ENCODE measurements at regions not wholly inside any gene's neighbourhood (a gene's known extent, or its start where the extent isn't known, plus 50 kb on each side); places are given as distances from the start of the nearest gene placed in this dataset.
A peak's percentile ranks its signal among the peaks of the same experiment; 100 is the strongest.
"Not testable (repeated sequence)": the region's sequence is repeated elsewhere in the genome, so short reads cannot be mapped to it uniquely, and the experiment has no call there.

- no peak for DNase-seq
Observed at GRCh38 chr20:48141660-48142515, 356.6 kb upstream of the SULF2 start.

- no peak for DNase-seq
Observed at GRCh38 chr20:48139262-48140041, 354.2 kb upstream of the SULF2 start.

GRCh38 chr20:48132834-48133233, 347.6 kb upstream of the SULF2 start:
- DNase-seq, result no peak

- no peak for DNase-seq
Observed at GRCh38 chr20:48131581-48131980, 346.3 kb upstream of the SULF2 start.

DNA sequence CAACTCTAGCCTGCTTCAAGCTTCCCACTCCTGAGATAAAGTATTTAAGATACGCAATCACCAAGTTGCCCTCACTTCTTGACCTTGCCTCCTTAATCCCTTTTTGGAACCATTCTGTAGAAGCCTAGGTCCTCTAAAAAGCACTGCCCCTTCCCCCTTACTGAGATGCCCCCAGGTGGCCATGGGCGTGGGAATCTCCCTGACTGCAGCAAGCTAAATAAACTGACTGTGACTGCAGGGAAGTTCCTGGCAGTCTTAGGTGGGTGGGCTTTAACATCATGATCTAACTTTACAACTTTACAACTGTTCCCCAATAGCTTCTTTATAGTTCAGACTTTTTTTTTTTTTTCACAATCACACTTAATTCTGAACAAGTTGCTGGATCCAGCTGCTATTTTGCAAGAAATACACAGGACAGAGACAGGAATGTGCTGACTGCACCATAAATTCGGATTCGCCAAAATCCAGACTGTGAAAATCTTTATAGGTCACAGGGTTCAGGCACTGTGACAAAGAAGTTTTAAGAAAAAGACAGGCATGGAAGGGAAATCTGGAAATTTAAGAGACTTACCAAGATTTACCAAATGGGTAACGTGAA, 344.2 kb upstream of the SULF2 start:
- DNase-seq, result no peak

DNA sequence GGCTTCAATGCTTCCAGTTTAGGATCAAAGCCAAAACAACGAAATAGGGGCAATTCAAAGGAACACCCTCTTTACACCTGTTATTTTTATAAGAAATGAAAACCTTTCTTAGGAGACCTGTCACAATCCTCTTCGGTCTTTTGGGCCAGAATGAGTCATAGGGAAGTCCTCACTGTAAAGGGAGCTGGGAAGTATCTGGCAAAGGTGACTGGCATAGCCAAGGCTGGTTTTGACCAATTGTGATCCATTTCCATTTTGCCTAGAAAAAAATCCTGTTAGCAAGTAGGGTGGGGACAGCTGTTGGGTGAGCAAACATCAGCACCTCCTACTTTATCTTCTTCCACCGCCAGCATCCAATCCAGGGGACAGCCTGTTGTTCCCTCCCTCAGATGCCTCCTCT, 343.2 kb upstream of the SULF2 start:
- DNase-seq, result no peak

GRCh38 chr20:48127964-48128363, 342.7 kb upstream of the SULF2 start:
- DNase-seq, result peak; percentile 39

DNA sequence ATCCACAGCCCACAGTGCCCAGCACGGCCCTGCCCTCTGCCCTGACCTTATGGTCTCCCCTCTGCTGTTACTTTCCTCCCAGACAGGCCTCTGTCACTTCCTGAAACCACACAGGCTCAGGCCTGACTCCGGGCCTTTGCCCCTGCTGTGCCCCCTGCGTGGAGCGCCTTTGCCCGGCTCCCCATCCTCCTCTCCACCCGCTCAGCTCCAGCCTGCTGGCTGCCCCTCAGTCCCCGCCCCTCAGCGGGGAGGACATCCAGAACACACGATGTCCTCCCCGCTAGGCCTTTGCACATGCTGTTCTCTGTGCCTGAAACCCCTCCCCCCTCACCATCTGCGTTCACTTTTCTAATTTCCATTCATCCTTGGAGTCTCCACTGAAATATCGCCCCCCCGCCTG, 341.9 kb upstream of the SULF2 start:
- DNase-seq, result not testable (repeated sequence)

- DNase-seq, result no peak
Observed at GRCh38 chr20:48126227-48126740, 341.0 kb upstream of the SULF2 start.

DNA sequence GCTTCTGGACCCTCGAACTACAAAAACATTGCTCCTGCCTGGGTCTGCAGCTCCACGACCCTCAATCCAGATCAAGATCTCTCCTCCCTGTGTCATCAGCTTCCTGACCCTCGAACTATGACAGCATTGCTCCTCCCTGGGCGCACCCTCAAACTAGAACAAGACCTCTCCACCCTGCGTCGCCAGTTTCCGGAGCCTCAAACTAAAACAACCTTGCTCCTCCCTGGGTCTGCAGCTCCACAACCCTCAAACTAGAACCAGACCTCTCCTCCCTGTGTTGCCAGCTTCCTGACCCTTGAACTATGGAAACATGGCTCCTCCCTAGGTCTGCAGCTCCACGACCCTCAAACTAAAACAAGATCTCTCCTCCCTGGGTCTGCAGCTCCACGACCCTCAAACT, 339.7 kb upstream of the SULF2 start:
- no peak for DNase-seq

DNA sequence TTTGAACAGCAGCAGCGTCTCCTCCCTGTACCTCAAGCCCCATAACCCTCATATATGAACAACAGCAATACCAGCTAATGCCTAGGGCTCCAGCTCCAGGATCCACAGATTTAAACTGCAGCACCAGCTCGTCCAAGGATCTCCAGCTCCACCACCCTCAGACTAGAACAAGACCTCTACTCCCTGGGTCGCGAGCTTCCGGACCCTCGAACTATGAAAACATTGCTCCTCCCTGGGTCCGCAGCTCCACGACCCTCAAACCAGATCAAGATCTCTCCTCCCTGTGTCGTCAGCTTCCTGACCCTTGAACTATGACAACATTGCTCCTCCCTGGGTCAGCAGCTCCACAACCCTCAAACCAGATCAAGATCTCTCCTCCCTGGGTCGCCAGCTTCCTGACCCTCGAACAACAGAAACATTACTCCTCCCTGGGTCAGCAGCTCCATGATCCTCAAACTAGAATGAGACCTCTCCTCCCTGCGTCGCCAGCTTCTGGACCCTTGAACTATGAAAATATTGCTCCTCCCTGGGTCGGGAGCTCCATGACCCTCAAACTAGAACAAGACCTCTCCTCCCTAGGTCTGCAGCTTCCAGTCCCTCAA, 339.0 kb upstream of the SULF2 start:
- DNase-seq, result no peak

DNA sequence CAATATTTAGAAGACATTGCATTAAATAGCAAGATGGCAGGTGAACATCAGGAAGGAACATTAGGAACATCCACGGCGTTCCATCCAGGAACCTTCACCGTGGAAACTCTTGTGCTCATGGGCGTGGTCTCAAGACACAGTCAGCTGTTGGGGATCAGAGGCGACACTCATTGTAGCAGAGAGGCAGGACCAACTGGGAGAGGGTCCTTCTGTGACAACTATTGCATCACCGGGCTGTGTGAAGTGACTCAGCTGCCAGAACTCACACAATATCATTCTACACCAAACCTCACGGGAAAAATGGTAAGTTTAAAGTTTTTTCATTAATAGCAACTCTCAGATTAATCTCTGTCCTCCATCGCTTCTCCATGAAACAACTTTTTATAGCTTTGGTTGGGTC, 334.8 kb upstream of the SULF2 start:
- DNase-seq, result no peak

GRCh38 chr20:48119389-48119788, 334.1 kb upstream of the SULF2 start:
- not testable (repeated sequence) for DNase-seq

GRCh38 chr20:48115502-48115901, 330.2 kb upstream of the SULF2 start:
- DNase-seq, result no peak

DNA sequence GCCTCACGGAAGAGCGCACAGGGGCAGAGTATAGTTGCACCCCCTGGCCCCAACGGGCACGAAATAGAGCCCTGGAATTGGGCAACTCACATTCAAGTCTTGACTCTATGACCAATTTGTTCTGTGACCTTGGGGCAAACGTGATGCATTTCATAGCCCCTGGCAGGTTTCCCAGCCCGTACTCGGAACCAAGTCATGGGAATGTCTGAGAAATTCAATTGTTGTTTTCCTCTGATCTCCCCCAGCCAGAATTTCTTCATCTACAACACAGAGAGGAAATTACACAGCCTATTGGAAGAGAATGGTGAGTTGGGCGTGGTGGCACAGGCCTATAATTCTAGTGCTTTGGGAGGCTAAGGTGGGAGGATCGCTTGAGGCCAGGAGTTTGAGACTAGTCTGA, 322.3 kb upstream of the SULF2 start:
- no peak for DNase-seq

- no peak for DNase-seq
Observed at GRCh38 chr20:48106428-48106827, 321.1 kb upstream of the SULF2 start.

DNA sequence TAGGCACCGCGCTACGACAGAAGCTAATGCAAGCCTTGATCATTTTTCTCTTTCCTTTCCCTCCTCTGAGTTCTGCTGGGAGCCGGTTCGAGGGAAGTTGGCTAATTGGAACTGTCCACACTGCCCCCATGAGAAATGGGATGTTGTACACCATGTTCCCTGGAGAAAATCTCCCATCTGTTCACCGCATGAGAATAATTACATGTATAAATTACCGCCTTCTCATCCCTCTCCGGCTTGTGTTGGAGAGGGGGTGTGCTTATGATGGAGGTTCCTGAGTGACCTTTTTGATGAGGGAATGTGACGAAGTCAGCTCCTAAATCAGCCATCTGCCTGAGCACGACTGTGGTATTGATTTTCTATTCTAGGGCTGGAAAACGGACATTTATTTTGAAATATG, 320.2 kb upstream of the SULF2 start:
- DNase-seq, result peak; percentile 22

- DNase-seq, result peak; percentile 81
Observed at GRCh38 chr20:48102931-48103660, 317.8 kb upstream of the SULF2 start.

- no peak for DNase-seq
Observed at GRCh38 chr20:48102076-48102787, 317.0 kb upstream of the SULF2 start.

- no peak for DNase-seq
Observed at GRCh38 chr20:48100483-48100882, 315.2 kb upstream of the SULF2 start.

DNA sequence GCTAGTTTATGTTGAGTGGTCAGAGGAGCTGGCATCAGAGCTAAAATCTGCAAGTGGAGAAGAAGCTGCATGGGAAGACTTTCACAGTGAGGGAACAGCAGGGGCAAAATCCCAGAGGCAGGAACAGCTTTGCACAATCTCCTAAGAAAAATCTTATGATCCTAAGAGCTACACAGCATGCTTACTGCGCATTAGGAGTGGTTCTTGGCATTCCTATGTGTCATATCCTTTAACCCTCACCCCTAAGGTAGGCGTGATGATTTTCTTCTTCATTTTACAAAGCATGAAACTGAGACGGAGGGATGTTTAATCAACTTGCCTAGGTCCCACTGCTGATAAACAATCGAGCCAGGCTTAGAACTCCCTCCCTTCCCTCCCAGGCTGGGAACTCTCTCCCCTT, 313.6 kb upstream of the SULF2 start:
- no peak for DNase-seq

DNA sequence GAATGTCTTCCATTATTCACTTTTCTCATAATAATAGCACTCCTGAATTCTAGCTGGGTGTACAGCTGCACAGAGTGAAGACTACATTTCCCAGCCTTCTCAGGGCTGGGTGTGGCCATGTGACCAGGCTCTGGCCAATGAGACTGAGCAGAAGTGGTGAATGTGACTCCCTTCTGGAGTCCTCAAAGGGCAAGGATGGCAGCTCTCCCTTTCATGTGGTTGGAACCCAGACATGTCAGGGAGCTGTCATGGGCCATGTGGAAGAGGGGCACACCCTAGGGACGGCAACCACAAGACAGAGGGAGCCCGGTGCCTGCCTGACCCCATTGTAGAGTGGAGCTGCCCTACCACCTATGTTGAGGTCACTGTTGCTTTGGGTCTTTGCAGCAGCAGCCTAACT, 312.8 kb upstream of the SULF2 start:
- DNase-seq, result no peak

All from NCI-H1694 treated with DMSO at 0.1 percent for 48 hours (cell line).